Trophoblast cell (in vitro differentiated cells and primary cell): ENCODE measurements at regions not wholly inside any gene's neighbourhood (a gene's known extent, or its start where the extent isn't known, plus 50 kb on each side); places are given as distances from the start of the nearest gene placed in this dataset.

ENCODE experiments used
- DNase-seq, 2 donors: peaks; one replicate each; pipeline ENCODE4 v3.0.0-alpha.2; 2016
- H2AFZ ChIP-seq: 2 replicates; pipeline ENCODE4 v1.6.1; 2013; ENCODE audit warnings: low read length, moderate library complexity, mild to moderate bottlenecking; ENCODE audit not compliant: insufficient read depth, poor library complexity
- H2AK5ac ChIP-seq: 2 replicates; pipeline ENCODE4 v1.6.1; 2013; ENCODE audit warnings: mild to moderate bottlenecking, low read length
- H2BK120ac ChIP-seq: 2 replicates; pipeline ENCODE4 v1.6.1; 2013; ENCODE audit warnings: low read length, mild to moderate bottlenecking, moderate library complexity; ENCODE audit not compliant: insufficient read depth, poor library complexity
- H2BK12ac ChIP-seq: 2 replicates; pipeline ENCODE4 v1.6.1; 2013; ENCODE audit warnings: mild to moderate bottlenecking, low read length, moderate library complexity
- H2BK5ac ChIP-seq: 2 replicates; pipeline ENCODE4 v1.6.1; 2013; ENCODE audit warnings: low read length, low read depth, moderate library complexity, mild to moderate bottlenecking; ENCODE audit not compliant: poor library complexity
- H3K14ac ChIP-seq: 2 replicates; pipeline ENCODE4 v1.6.1; 2013; ENCODE audit warnings: mild to moderate bottlenecking, low read length
- H3K18ac ChIP-seq: 2 replicates; pipeline ENCODE4 v1.6.1; 2013; ENCODE audit warnings: mild to moderate bottlenecking, low read length
- H3K23ac ChIP-seq: 2 replicates; pipeline ENCODE4 v1.6.1; 2013; ENCODE audit warnings: low read length
- H3K27ac ChIP-seq: 2 replicates; pipeline ENCODE4 v1.5.1; 2013; ENCODE audit warnings: low read depth, mild to moderate bottlenecking, inconsistent platforms, low read length, moderate library complexity
- H3K27me3 ChIP-seq: 2 replicates; pipeline ENCODE4 v1.6.1; 2013; ENCODE audit warnings: inconsistent platforms, mild to moderate bottlenecking, low read length, moderate library complexity; ENCODE audit not compliant: insufficient read depth
- H3K36me3 ChIP-seq, 2 experiments: 1 replicate in 1 of 2; 2 replicates in 1 of 2; pipeline ENCODE4 v1.6.1; 2013; ENCODE audit warnings: low read length in 2 of 2, mild to moderate bottlenecking in 2 of 2, moderate library complexity in 1 of 2; ENCODE audit not compliant: insufficient read depth in 2 of 2, control insufficient read depth in 1 of 2
- H3K4ac ChIP-seq: 2 replicates; pipeline ENCODE4 v1.6.1; 2013; ENCODE audit warnings: low read depth, mild to moderate bottlenecking, low read length, moderate library complexity
- H3K4me1 ChIP-seq, 2 experiments: 1 replicate in 1 of 2; 2 replicates in 1 of 2; pipeline ENCODE4 v1.6.1; 2013; ENCODE audit warnings: low read length in 2 of 2, mild to moderate bottlenecking in 2 of 2, moderate library complexity in 1 of 2; ENCODE audit not compliant: insufficient read depth in 2 of 2, control insufficient read depth in 1 of 2
- H3K4me2 ChIP-seq: 2 replicates; pipeline ENCODE4 v1.6.1; 2013; ENCODE audit warnings: inconsistent platforms, mild to moderate bottlenecking, low read length, moderate library complexity
- H3K4me3 ChIP-seq: 2 replicates; pipeline ENCODE4 v1.5.1; 2013; ENCODE audit warnings: mild to moderate bottlenecking, low read depth, low read length, inconsistent platforms
- H3K79me1 ChIP-seq: one replicate; pipeline ENCODE4 v1.6.1; 2013; ENCODE audit warnings: low read length
- H3K79me2 ChIP-seq: 2 replicates; pipeline ENCODE4 v1.6.1; 2013; ENCODE audit warnings: low read length, mild to moderate bottlenecking; ENCODE audit not compliant: control insufficient read depth, insufficient read depth, poor library complexity
- H3K9ac ChIP-seq: 2 replicates; pipeline ENCODE4 v1.6.1; 2013; ENCODE audit warnings: mild to moderate bottlenecking, low read length
- H3K9me3 ChIP-seq: 2 replicates; pipeline ENCODE4 v1.6.1; 2013; ENCODE audit warnings: low read depth, mild to moderate bottlenecking, control low read depth, inconsistent platforms, low read length; ENCODE audit not compliant: insufficient read depth
- H4K12ac ChIP-seq: 2 replicates; pipeline ENCODE4 v1.6.1; 2013; ENCODE audit warnings: low read depth, mild to moderate bottlenecking, low read length, moderate library complexity
- H4K8ac ChIP-seq: 2 replicates; pipeline ENCODE4 v1.6.1; 2013; ENCODE audit warnings: low read depth, mild to moderate bottlenecking, low read length, moderate library complexity
- H4K91ac ChIP-seq: one replicate; pipeline ENCODE4 v1.6.1; 2013; ENCODE audit warnings: low read depth, mild to moderate bottlenecking, low read length, moderate library complexity
- WGBS: extraction: QIAGEN DNeasy Blood & Tissue Kit; methylation state at CpG from one replicate; pipeline ENCODE4 v1.1.7; 2013; ENCODE audit warnings: missing lambda C conversion rate; ENCODE audit not compliant: insufficient read length, insufficient coverage; ENCODE audit errors: extremely low coverage; 5-methylcytosine and 5-hydroxymethylcytosine counted together

- Histone ChIP-seq H3K79me1 (no peaks in the 10 kb centered on the region), H3K27me3 (no peaks in the 10 kb centered on the region), H3K36me3 (no peaks in the 10 kb centered on the region), H3K4me1 (no peaks in the 10 kb centered on the region), H3K9ac (no peak overlapping the region), H2AFZ (no peak overlapping the region), H3K18ac (no peak overlapping the region), H3K4me3 (no peak overlapping the region), H3K23ac (no peak overlapping the region), H2BK5ac (no peak overlapping the region), H4K8ac (no peak overlapping the region), H4K91ac (no peak overlapping the region), H3K9me3 (no peaks in the 10 kb centered on the region), H2AK5ac (no peak overlapping the region), H3K27ac (no peak overlapping the region), H2BK12ac (no peak overlapping the region), H2BK120ac (no peak overlapping the region), H3K14ac (no peak overlapping the region), H3K79me2 (no peaks in the 10 kb centered on the region), H4K12ac (no peak overlapping the region), H3K4ac (no peak overlapping the region), H3K4me2 (no peak overlapping the region)
- no CpG with 5 or more reads among the region's 1 CpG for WGBS
- DNase-seq, result no peak
Measured at GRCh38 chr7:35329026-35329425, 75.1 kb upstream of the TBX20 start.

GRCh38 chr7:35319606-35320005 is 65.7 kb upstream of the TBX20 start:
- DNase-seq, result no peak
- no peak overlapping the region for H3K14ac ChIP-seq
- no peaks in the 10 kb centered on the region for H3K36me3 ChIP-seq
- H2BK12ac ChIP-seq, result no peak overlapping the region
- H2BK120ac ChIP-seq, result no peak overlapping the region
- no peaks in the 10 kb centered on the region for H3K4me1 ChIP-seq
- no peak overlapping the region for H3K23ac ChIP-seq
- no peaks in the 10 kb centered on the region for H3K79me1 ChIP-seq
- no peak overlapping the region for H2BK5ac ChIP-seq
- H2AFZ ChIP-seq, result no peak overlapping the region
- H4K91ac ChIP-seq, result no peak overlapping the region
- H2AK5ac ChIP-seq, result no peak overlapping the region
- H3K27ac ChIP-seq, result no peak overlapping the region
- no peak overlapping the region for H3K4me3 ChIP-seq
- no peak overlapping the region for H3K4ac ChIP-seq
- H3K18ac ChIP-seq, result no peak overlapping the region
- H3K4me2 ChIP-seq, result no peak overlapping the region
- H4K12ac ChIP-seq, result no peak overlapping the region
- no peak overlapping the region for H4K8ac ChIP-seq
- no peaks in the 10 kb centered on the region for H3K9me3 ChIP-seq
- WGBS, result no CpG with 5 or more reads among the region's 4 CpGs
- H3K9ac ChIP-seq, result no peak overlapping the region
- no peaks in the 10 kb centered on the region for H3K79me2 ChIP-seq
- H3K27me3 ChIP-seq, result no peaks in the 10 kb centered on the region

- Histone ChIP-seq H4K91ac (no peak overlapping the region), H4K12ac (no peak overlapping the region), H3K18ac (no peak overlapping the region), H3K14ac (no peak overlapping the region), H2AK5ac (no peak overlapping the region), H3K4ac (no peak overlapping the region), H4K8ac (no peak overlapping the region), H3K23ac (no peak overlapping the region), H2AFZ (no peak overlapping the region), H2BK12ac (no peak overlapping the region), H3K4me2 (no peak overlapping the region), H2BK5ac (no peak overlapping the region), H3K9ac (no peak overlapping the region), H3K27me3 (no peaks in the 10 kb centered on the region), H3K4me3 (no peak overlapping the region), H3K27ac (no peak overlapping the region), H3K79me1 (no peaks in the 10 kb centered on the region), H2BK120ac (no peak overlapping the region), H3K9me3 (no peaks in the 10 kb centered on the region), H3K36me3 (no peaks in the 10 kb centered on the region), H3K79me2 (no peaks in the 10 kb centered on the region), H3K4me1 (no peaks in the 10 kb centered on the region)
- no peak for DNase-seq
- no CpG with 5 or more reads among the region's 1 CpG for WGBS
Measured at GRCh38 chr7:35316549-35316948, 62.6 kb upstream of the TBX20 start.

GRCh38 chr7:35315517-35315916 is 61.6 kb upstream of the TBX20 start:
- no peaks in the 10 kb centered on the region for H3K9me3 ChIP-seq
- no peak overlapping the region for H2BK12ac ChIP-seq
- no CpG with 5 or more reads among the region's 2 CpGs for WGBS
- H3K4ac ChIP-seq, result no peak overlapping the region
- no peaks in the 10 kb centered on the region for H3K79me2 ChIP-seq
- no peak overlapping the region for H3K27ac ChIP-seq
- no peak overlapping the region for H3K14ac ChIP-seq
- H3K36me3 ChIP-seq, result no peaks in the 10 kb centered on the region
- no peak overlapping the region for H4K8ac ChIP-seq
- no peak overlapping the region for H2BK120ac ChIP-seq
- no peak overlapping the region for H4K12ac ChIP-seq
- H2AK5ac ChIP-seq, result no peak overlapping the region
- no peaks in the 10 kb centered on the region for H3K27me3 ChIP-seq
- H3K18ac ChIP-seq, result no peak overlapping the region
- no peak for DNase-seq
- no peak overlapping the region for H2BK5ac ChIP-seq
- no peak overlapping the region for H3K9ac ChIP-seq
- H3K23ac ChIP-seq, result no peak overlapping the region
- no peak overlapping the region for H4K91ac ChIP-seq
- no peak overlapping the region for H3K4me3 ChIP-seq
- no peak overlapping the region for H2AFZ ChIP-seq
- H3K4me1 ChIP-seq, result no peaks in the 10 kb centered on the region
- no peaks in the 10 kb centered on the region for H3K79me1 ChIP-seq
- H3K4me2 ChIP-seq, result no peak overlapping the region
